Tibial nerve (tissue), 4 donors: ENCODE measurements at regions not wholly inside any gene's neighbourhood (a gene's known extent, or its start where the extent isn't known, plus 50 kb on each side); places are given as distances from the start of the nearest gene placed in this dataset.

ENCODE experiments used
- EP300 ChIP-seq, 2 donors: sonication (generic); formaldehyde crosslinking; IDR thresholded peaks; one replicate each; pipeline ENCODE4 v1.6.1; 2017; ENCODE audit warnings: antibody characterized with exemption in 2 of 2, mild to moderate bottlenecking in 1 of 2
- POLR2A ChIP-seq, 2 donors: fragments of 450-650 bp; IDR thresholded peaks; one replicate each; pipeline ENCODE4 v1.6.1; 2017; ENCODE audit warnings: antibody characterized with exemption in 2 of 2, mild to moderate bottlenecking in 2 of 2, moderate library complexity in 2 of 2
- TF ChIP-seq, protein P1 (sequence below), 5 experiments: fragments of 200-600 bp in 3 of 5; fragments of 450-650 bp in 2 of 5; sonication (generic) in 3 of 5; IDR thresholded peaks; one replicate each; pipeline ENCODE4 v1.5.1; 2016 to 2019; ENCODE audit warnings: antibody characterized with exemption in 5 of 5, mild to moderate bottlenecking in 3 of 5, moderate library complexity in 2 of 5

DNA sequence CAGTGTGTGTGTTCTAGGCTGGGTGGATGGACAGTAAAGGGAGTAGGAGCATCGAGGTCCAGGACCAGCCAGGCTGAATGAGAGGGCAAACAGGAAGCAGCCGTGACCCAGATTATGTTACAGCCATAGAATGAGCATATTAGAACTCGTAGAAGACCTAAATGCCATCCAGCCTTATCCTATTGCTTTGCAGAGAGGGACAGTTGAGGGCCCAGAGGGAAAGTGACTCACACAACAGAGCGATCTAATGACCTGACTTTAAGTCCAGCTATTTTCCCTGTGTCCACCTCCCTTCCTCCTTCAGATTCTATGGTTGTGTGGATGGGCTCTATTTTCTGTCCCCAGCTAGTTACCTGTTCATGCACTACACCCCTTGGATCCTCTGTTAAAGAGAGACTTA is 634.1 kb upstream of the TBL1XR1 start:
- TF ChIP-seq, protein P1, sequence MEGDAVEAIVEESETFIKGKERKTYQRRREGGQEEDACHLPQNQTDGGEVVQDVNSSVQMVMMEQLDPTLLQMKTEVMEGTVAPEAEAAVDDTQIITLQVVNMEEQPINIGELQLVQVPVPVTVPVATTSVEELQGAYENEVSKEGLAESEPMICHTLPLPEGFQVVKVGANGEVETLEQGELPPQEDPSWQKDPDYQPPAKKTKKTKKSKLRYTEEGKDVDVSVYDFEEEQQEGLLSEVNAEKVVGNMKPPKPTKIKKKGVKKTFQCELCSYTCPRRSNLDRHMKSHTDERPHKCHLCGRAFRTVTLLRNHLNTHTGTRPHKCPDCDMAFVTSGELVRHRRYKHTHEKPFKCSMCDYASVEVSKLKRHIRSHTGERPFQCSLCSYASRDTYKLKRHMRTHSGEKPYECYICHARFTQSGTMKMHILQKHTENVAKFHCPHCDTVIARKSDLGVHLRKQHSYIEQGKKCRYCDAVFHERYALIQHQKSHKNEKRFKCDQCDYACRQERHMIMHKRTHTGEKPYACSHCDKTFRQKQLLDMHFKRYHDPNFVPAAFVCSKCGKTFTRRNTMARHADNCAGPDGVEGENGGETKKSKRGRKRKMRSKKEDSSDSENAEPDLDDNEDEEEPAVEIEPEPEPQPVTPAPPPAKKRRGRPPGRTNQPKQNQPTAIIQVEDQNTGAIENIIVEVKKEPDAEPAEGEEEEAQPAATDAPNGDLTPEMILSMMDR (IDR thresholded peaks at IDR 0.05), result no peak
- TF ChIP-seq POLR2A (IDR thresholded peaks at IDR 0.05), result no peak
- TF ChIP-seq EP300 (IDR thresholded peaks at IDR 0.05), result no peak
